GM19035 (cell line): ENCODE measurements at regions not wholly inside any gene's neighbourhood (a gene's known extent, or its start where the extent isn't known, plus 50 kb on each side); places are given as distances from the start of the nearest gene placed in this dataset.
"Not testable (repeated sequence)": the region's sequence is repeated elsewhere in the genome, so short reads cannot be mapped to it uniquely, and the experiment has no call there.

Experiments used
- ATAC-seq: cut with Tn5 transposase; IDR thresholded peaks from one replicate; pipeline ENCODE4 v1.9.1; 2021; ENCODE audit not compliant: unreplicated experiment

- no peak for ATAC-seq
These were observed 111.3 kb upstream of the WARS2 start for GRCh38 chr1:119251751-119252150.

GRCh38 chr1:119253366-119253765, 112.9 kb upstream of the WARS2 start:
- ATAC-seq: no peak

- no peak for ATAC-seq
These were observed 113.7 kb upstream of the WARS2 start for GRCh38 chr1:119254067-119254720.

- not testable (repeated sequence) for ATAC-seq
These were observed 112.5 kb upstream of the HAO2 start for GRCh38 chr1:119256089-119256488.

- ATAC-seq: no peak
These were observed 108.1 kb upstream of the HAO2 start for GRCh38 chr1:119260506-119260905.

GRCh38 chr1:119266386-119266785, 102.2 kb upstream of the HAO2 start:
- ATAC-seq: peak; percentile 89

GRCh38 chr1:119266858-119267257, 101.7 kb upstream of the HAO2 start:
- ATAC-seq: peak; percentile 47

- ATAC-seq: peak; percentile 21
These were observed 101.3 kb upstream of the HAO2 start for GRCh38 chr1:119267288-119267687.

- no peak for ATAC-seq
These were observed 99.7 kb upstream of the HAO2 start for GRCh38 chr1:119268879-119269278.

GRCh38 chr1:119275145-119276134, 93.1 kb upstream of the HAO2 start:
- no peak for ATAC-seq

GRCh38 chr1:119276558-119276957, 92.0 kb upstream of the HAO2 start:
- ATAC-seq: no peak

GRCh38 chr1:119279456-119280381, 88.9 kb upstream of the HAO2 start:
- ATAC-seq: no peak

GRCh38 chr1:119285482-119285881, 83.1 kb upstream of the HAO2 start:
- no peak for ATAC-seq

- ATAC-seq: no peak
These were observed 81.9 kb upstream of the HAO2 start for GRCh38 chr1:119286587-119287181.

- no peak for ATAC-seq
These were observed 79.8 kb upstream of the HAO2 start for GRCh38 chr1:119288751-119289150.

GRCh38 chr1:119290297-119290696, 78.3 kb upstream of the HAO2 start:
- ATAC-seq: no peak

- no peak for ATAC-seq
These were observed 76.9 kb upstream of the HAO2 start for GRCh38 chr1:119291611-119292206.

- ATAC-seq: no peak
These were observed 74.8 kb upstream of the HAO2 start for GRCh38 chr1:119293797-119294196.

- no peak for ATAC-seq
These were observed 74.4 kb upstream of the HAO2 start for GRCh38 chr1:119294199-119294598.

- ATAC-seq: no peak
These were observed 73.9 kb upstream of the HAO2 start for GRCh38 chr1:119294722-119295121.
